ENCODE measurements at regions not wholly inside any gene's neighbourhood (a gene's known extent, or its start where the extent isn't known, plus 50 kb on each side); places are given as distances from the start of the nearest gene placed in this dataset.

DNA sequence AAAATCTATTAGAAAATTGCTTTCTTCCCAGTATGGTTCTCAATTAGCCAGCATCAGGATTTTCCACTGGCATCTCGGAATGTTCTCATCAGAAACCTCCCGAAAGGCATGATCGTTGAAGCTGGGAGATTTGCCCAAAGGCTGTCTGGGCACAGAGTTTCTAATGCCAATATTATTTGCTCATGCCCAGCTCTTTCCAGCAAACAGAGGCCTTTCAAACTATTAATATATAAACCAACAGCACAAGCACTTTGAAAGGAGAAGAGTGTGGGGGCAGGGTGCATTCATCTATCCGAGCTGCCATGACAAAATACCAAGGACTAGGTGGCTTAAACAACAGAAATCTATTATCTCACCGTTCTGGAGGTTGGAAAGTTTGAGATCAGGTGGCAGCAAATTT, 88.3 kb upstream of the MSX1 start:
- TF ChIP-seq, protein P1, sequence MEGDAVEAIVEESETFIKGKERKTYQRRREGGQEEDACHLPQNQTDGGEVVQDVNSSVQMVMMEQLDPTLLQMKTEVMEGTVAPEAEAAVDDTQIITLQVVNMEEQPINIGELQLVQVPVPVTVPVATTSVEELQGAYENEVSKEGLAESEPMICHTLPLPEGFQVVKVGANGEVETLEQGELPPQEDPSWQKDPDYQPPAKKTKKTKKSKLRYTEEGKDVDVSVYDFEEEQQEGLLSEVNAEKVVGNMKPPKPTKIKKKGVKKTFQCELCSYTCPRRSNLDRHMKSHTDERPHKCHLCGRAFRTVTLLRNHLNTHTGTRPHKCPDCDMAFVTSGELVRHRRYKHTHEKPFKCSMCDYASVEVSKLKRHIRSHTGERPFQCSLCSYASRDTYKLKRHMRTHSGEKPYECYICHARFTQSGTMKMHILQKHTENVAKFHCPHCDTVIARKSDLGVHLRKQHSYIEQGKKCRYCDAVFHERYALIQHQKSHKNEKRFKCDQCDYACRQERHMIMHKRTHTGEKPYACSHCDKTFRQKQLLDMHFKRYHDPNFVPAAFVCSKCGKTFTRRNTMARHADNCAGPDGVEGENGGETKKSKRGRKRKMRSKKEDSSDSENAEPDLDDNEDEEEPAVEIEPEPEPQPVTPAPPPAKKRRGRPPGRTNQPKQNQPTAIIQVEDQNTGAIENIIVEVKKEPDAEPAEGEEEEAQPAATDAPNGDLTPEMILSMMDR (IDR thresholded peaks at IDR 0.05), result no peak
- TF ChIP-seq ZFX (IDR thresholded peaks at IDR 0.05; ENCODE audit: borderline replicate concordance), result no peak
